ENCODE measurements at regions not wholly inside any gene's neighbourhood (a gene's known extent, or its start where the extent isn't known, plus 50 kb on each side); places are given as distances from the start of the nearest gene placed in this dataset.

DNA sequence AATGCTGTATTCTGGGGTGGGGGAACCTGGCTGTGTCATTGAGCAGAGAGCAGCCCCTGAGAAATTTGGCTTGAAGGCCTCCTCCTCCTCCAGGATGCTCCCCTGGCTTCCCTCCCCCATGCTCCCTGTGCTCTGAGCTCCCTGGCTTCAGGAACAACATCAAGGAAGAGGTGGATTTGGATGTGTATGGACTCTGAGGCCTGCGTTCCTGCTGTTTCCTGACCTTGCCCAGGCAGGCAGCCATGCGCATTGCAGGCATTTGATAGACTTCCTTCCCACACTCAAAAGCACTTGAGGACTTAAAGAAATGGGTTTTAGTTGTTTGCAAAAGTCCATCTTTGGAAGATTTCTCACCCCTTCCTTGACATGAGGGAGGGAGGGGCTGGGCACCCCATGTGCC, 1317.1 kb downstream of the BRD1 start:
- TF ChIP-seq TAF1 (IDR thresholded peaks at IDR 0.05; ENCODE audit: low read depth, low read length) (no peak), POU2F2 (IDR thresholded peaks at IDR 0.05; ENCODE audit: low read depth, low read length) (no peak), SPI1 (IDR thresholded peaks at IDR 0.05; ENCODE audit: low read depth, low read length) (no peak), PAX5 (IDR thresholded peaks at IDR 0.05; ENCODE audit: insufficient read depth, low read length, severe bottlenecking) (no peak), POLR2AphosphoS5 (IDR thresholded peaks at IDR 0.05; ENCODE audit: low read depth, low read length) (no peak)
- DNase-seq (ENCODE audit: insufficient read length, low spot score) (no peak), FAIRE-seq (no peak)

DNA sequence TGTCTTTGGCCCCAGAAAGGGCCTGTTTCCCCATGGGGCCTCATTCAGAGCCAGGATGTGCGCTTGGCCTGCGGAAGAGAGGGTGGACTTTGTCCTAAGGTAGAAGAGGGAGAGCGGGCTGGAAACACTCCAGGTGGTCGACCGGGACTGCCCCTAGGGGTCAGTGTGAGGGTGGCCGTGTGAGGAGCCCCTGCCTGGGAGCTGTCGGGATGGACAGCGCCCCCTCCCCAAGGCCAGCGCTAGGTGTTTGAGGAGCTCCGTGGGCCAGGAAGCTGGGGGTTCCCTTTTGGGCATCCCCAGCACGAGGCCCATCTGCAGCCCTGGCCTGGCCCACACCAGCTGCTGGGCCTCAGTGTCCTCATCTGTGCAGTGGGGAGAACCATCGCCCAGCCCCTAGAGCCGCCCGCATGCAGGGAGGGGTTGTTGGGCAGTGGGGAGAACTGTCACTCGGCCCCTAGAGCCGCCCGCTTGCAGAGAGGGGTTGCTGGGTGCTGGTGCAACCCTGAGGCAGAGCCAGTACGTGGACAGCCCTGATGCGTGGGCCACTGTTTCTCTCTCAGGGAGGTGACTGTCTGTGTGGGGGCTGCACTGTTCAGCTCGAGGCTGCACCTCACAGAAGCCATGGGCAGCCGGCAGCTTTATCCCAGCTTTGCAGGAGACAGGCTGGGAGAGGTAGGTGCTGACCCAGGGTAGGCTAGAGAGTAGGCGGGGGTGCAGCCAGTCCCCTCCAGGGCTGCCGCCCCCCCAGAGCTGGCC, 1319.9 kb downstream of the BRD1 start:
- no peak for FAIRE-seq

DNA sequence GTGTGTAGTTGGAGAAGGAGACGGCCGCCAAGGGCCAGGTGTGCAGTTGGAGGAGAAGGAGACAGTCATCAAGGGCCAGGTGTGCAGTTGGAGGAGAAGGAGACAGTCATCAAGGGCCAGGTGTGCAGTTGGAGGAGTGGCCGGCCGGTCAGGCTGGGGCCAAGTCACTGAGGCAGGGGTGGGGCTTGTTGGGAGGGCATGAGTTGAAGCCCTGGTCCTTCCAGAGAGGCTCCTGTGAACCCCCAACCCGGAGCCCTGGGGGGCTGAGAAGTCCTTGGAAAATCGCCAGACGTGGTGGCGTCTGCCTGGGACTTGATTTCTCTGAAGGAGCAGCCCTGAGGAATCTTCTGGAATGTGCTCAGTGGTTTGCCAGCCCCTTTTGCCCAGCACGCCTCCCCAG, 1320.5 kb downstream of the BRD1 start:
- no peak for TF ChIP-seq TAF1 (IDR thresholded peaks at IDR 0.05; ENCODE audit: low read depth, low read length)
- TF ChIP-seq POLR2A (IDR thresholded peaks at IDR 0.05; ENCODE audit: low read depth, low read length) = no peak
- no peak for TF ChIP-seq SPI1 (IDR thresholded peaks at IDR 0.05; ENCODE audit: low read depth, low read length)
- TF ChIP-seq PAX5 (IDR thresholded peaks at IDR 0.05; ENCODE audit: insufficient read depth, low read length, severe bottlenecking) = no peak
- TF ChIP-seq POU2F2 (IDR thresholded peaks at IDR 0.05; ENCODE audit: low read depth, low read length) = no peak
- no peak for TF ChIP-seq POLR2AphosphoS5 (IDR thresholded peaks at IDR 0.05; ENCODE audit: low read depth, low read length)
- DNase-seq (ENCODE audit: insufficient read length, low spot score) (no peak), FAIRE-seq (no peak)

More for the DNA sequence above, 1319.9 kb downstream of the BRD1 start:
- TF ChIP-seq SPI1 (IDR thresholded peaks at IDR 0.05; ENCODE audit: low read depth, low read length) = no peak
- TF ChIP-seq PAX5 (IDR thresholded peaks at IDR 0.05; ENCODE audit: insufficient read depth, low read length, severe bottlenecking) = no peak
- no peak for TF ChIP-seq POLR2AphosphoS5 (IDR thresholded peaks at IDR 0.05; ENCODE audit: low read depth, low read length)
- no peak for TF ChIP-seq POLR2A (IDR thresholded peaks at IDR 0.05; ENCODE audit: low read depth, low read length)
- no peak for TF ChIP-seq TAF1 (IDR thresholded peaks at IDR 0.05; ENCODE audit: low read depth, low read length)
- TF ChIP-seq POU2F2 (IDR thresholded peaks at IDR 0.05; ENCODE audit: low read depth, low read length) = no peak
- DNase-seq (ENCODE audit: insufficient read length, low spot score) = no peak

DNA sequence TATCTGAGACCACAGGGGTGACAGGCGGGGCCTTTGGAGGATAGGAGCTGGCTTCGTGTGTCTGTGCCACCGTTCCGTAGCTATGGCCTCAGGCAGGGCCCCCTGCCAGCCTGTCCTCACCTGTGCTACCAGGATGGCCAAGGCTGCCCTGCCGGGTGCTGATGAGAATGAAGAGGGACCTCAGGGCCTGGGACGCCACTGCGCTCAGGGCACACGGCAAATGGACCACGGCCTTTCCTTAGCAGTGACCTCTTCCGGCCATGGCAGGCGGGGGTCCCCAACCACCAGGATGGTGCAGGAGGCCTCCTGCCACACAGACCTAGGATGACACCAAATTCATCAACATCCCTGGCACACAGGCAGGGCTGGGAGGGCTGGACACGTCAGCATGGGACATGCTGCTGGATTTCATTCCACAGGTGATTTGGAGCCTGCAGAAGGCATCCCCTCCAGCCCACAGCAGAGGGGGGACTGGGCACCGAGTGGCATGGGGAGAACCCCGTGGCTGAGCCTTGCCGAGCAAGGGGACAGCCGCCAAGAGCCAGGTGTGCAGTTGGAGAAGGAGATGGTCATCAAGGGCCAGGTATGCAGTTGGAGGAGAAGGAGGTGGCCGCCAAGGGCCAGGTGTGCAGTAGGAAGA, 1321.0 kb downstream of the BRD1 start:
- no peak for DNase-seq (ENCODE audit: insufficient read length, low spot score)

DNA sequence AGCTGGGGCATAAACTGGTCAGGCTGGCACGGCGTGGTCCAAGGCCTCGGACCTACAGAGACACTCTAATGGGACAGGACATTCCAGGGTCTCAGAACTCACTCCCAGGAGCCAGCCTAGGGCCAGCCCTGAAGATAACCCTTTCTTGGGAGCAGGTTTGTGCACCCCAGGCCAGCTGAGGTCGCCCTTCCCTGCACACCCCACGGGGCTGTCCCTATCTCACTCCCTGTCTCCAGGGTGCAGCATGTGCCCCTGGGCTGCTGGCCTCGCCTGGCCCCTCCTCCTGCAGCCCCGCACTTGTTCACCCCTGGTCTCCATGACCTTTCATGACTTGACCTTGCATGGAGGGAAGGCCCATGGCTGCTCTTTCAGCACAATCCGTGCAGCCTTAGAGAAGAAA, 1321.8 kb downstream of the BRD1 start:
- DNase-seq (ENCODE audit: insufficient read length, low spot score) = no peak
- no peak for TF ChIP-seq TAF1 (IDR thresholded peaks at IDR 0.05; ENCODE audit: low read depth, low read length)
- TF ChIP-seq POU2F2 (IDR thresholded peaks at IDR 0.05; ENCODE audit: low read depth, low read length) = no peak
- no peak for TF ChIP-seq PAX5 (IDR thresholded peaks at IDR 0.05; ENCODE audit: insufficient read depth, low read length, severe bottlenecking)
- no peak for TF ChIP-seq SPI1 (IDR thresholded peaks at IDR 0.05; ENCODE audit: low read depth, low read length)
- TF ChIP-seq POLR2A (IDR thresholded peaks at IDR 0.05; ENCODE audit: low read depth, low read length) = no peak
- TF ChIP-seq POLR2AphosphoS5 (IDR thresholded peaks at IDR 0.05; ENCODE audit: low read depth, low read length) = no peak
- no peak for FAIRE-seq

More for the DNA sequence above, 1321.0 kb downstream of the BRD1 start:
- TF ChIP-seq POU2F2 (IDR thresholded peaks at IDR 0.05; ENCODE audit: low read depth, low read length) (no peak), TAF1 (IDR thresholded peaks at IDR 0.05; ENCODE audit: low read depth, low read length) (no peak), SPI1 (IDR thresholded peaks at IDR 0.05; ENCODE audit: low read depth, low read length) (no peak), POLR2AphosphoS5 (IDR thresholded peaks at IDR 0.05; ENCODE audit: low read depth, low read length) (no peak), POLR2A (IDR thresholded peaks at IDR 0.05; ENCODE audit: low read depth, low read length) (no peak), PAX5 (IDR thresholded peaks at IDR 0.05; ENCODE audit: insufficient read depth, low read length, severe bottlenecking) (no peak)
- FAIRE-seq = no peak

DNA sequence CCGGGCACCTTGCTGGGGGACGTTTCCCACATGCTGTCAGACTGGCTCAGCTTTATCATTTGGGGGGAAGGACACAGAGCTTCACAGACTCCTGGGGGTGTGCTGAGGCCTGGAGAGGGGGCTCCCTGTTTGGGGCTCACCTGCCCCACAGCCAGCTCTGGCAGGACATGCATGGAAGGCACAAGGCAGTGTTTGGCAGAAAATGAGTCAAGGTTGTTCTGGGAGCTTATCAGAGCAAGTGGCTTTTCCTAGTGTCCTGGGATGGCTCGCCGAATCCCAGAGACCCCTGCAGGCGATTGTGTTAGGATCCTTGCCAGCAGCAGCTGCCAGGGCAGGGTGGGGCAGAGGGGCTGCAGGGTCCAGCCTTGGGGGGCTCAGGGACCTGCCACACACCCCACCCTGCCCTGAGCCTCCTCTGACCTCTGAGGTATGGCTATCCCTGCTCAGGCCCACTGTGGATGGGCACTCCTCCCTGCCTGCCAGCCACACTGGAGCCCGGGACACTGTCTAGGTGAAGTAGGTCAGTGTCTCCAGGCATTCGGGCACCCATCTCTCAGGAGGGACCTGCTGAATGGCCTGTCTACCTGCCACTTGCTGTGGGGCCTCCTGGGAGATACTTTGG, 1323.0 kb downstream of the BRD1 start:
- FAIRE-seq (no peak), DNase-seq (ENCODE audit: insufficient read length, low spot score) (no peak)
- TF ChIP-seq POLR2AphosphoS5 (IDR thresholded peaks at IDR 0.05; ENCODE audit: low read depth, low read length) (no peak), POU2F2 (IDR thresholded peaks at IDR 0.05; ENCODE audit: low read depth, low read length) (no peak), SPI1 (IDR thresholded peaks at IDR 0.05; ENCODE audit: low read depth, low read length) (no peak), PAX5 (IDR thresholded peaks at IDR 0.05; ENCODE audit: insufficient read depth, low read length, severe bottlenecking) (no peak), POLR2A (IDR thresholded peaks at IDR 0.05; ENCODE audit: low read depth, low read length) (no peak), TAF1 (IDR thresholded peaks at IDR 0.05; ENCODE audit: low read depth, low read length) (no peak)

DNA sequence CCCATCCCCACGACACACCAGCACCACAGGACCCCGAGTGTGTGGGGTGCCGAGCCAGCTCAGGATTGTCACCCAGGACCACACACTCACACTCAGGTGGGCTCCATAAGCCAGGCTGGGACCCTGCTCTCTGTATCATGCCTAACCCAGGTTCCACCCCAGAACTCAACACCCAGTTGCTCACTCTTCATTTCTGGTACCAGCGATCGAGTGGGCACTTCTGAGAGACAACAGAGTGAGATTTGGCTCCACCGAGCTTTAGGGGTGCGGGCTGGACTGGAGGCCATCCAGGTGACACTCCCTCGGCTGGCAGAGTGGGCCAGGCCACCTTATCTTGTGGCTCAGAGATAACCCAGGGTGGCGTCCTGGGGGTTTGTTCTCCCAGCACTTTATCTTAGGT, 1323.8 kb downstream of the BRD1 start:
- TF ChIP-seq PAX5 (IDR thresholded peaks at IDR 0.05; ENCODE audit: insufficient read depth, low read length, severe bottlenecking) (no peak), POLR2AphosphoS5 (IDR thresholded peaks at IDR 0.05; ENCODE audit: low read depth, low read length) (no peak), TAF1 (IDR thresholded peaks at IDR 0.05; ENCODE audit: low read depth, low read length) (no peak), POLR2A (IDR thresholded peaks at IDR 0.05; ENCODE audit: low read depth, low read length) (no peak), POU2F2 (IDR thresholded peaks at IDR 0.05; ENCODE audit: low read depth, low read length) (no peak), SPI1 (IDR thresholded peaks at IDR 0.05; ENCODE audit: low read depth, low read length) (no peak)
- FAIRE-seq = no peak
- no peak for DNase-seq (ENCODE audit: insufficient read length, low spot score)

DNA sequence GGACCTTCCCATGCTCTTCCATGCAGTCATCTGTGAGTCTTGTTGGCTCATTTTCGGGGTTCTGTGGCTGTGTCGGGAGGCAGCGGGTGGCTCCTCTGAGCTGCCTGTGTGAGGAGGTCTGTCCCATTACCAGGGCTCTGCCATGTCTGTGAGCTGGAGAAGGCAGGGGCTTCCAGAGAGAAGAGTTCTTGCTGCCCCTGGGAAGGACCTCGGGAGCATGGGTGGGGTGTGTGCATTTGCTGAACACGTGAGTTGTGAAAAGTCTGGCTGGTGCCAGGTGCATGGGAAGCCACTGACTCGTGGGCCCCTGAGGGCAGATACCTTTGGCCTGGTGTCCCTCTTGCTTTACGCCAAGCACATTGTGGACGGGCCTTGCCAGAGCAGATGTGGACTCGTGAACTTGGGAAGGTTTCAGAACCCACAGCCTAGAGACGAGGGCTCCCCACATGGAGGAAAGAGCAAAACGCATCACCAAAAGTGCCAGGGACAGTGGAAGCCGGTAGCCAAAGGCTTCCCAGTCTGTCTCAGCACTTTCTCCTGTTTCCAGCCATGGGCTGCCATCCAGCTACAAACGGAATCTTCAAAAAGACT, 1324.5 kb downstream of the BRD1 start:
- FAIRE-seq (no peak), DNase-seq (ENCODE audit: insufficient read length, low spot score) (no peak)
- no peak for TF ChIP-seq SPI1 (IDR thresholded peaks at IDR 0.05; ENCODE audit: low read depth, low read length)
- TF ChIP-seq POLR2AphosphoS5 (IDR thresholded peaks at IDR 0.05; ENCODE audit: low read depth, low read length) = no peak
- no peak for TF ChIP-seq POLR2A (IDR thresholded peaks at IDR 0.05; ENCODE audit: low read depth, low read length)
- no peak for TF ChIP-seq PAX5 (IDR thresholded peaks at IDR 0.05; ENCODE audit: insufficient read depth, low read length, severe bottlenecking)
- TF ChIP-seq TAF1 (IDR thresholded peaks at IDR 0.05; ENCODE audit: low read depth, low read length) = no peak
- TF ChIP-seq POU2F2 (IDR thresholded peaks at IDR 0.05; ENCODE audit: low read depth, low read length) = no peak

Measured in GM12891 (cell line).